PC-3 (cell line): ENCODE measurements at regions not wholly inside any gene's neighbourhood (a gene's known extent, or its start where the extent isn't known, plus 50 kb on each side); places are given as distances from the start of the nearest gene placed in this dataset.

ENCODE experiments used
- CTCF ChIP-seq: fragments of 300-600 bp; sonication (generic); conservative IDR thresholded peaks from 2 replicates; pipeline ENCODE4 v1.5.1; 2017; ENCODE audit warnings: antibody characterized with exemption, low read depth, mild to moderate bottlenecking, low read length
- EZH2 ChIP-seq: fragments of 300-600 bp; sonication (generic); IDR thresholded peaks from one replicate; pipeline ENCODE4 v1.6.1; 2017; ENCODE audit warnings: antibody characterized with exemption, mild to moderate bottlenecking, low read length; ENCODE audit not compliant: unreplicated experiment
- EZH2phosphoT487 ChIP-seq: fragments of 300-600 bp; sonication (generic); IDR thresholded peaks from 2 replicates; pipeline ENCODE4 v1.6.1; 2018; ENCODE audit warnings: mild to moderate bottlenecking, antibody characterized with exemption, low read length, borderline replicate concordance

- no peak for TF ChIP-seq EZH2phosphoT487
- no peak for TF ChIP-seq CTCF
- no peak for TF ChIP-seq EZH2
Measured at GRCh38 chr3:36302158-36302509, 78.2 kb upstream of the STAC start.
